IPS DF 6.9 (cell line): ENCODE measurements at regions not wholly inside any gene's neighbourhood (a gene's known extent, or its start where the extent isn't known, plus 50 kb on each side); places are given as distances from the start of the nearest gene placed in this dataset.

Experiments
- DNase-seq: peaks from one replicate; pipeline ENCODE4 v3.0.0-alpha.2; 2013; ENCODE audit warnings: low read depth, low spot score
- H3K27ac ChIP-seq: one replicate; pipeline ENCODE4 v1.5.1; 2013; ENCODE audit warnings: low read length, control low read depth
- H3K27me3 ChIP-seq: 2 replicates; pipeline ENCODE4 v1.6.1; 2013; ENCODE audit warnings: mild to moderate bottlenecking, low read length; ENCODE audit not compliant: control insufficient read depth, insufficient read depth
- H3K36me3 ChIP-seq: 2 replicates; pipeline ENCODE4 v1.6.1; 2013; ENCODE audit warnings: low read length; ENCODE audit not compliant: control insufficient read depth, insufficient read depth
- H3K4me1 ChIP-seq: 2 replicates; pipeline ENCODE4 v1.6.1; 2013; ENCODE audit warnings: low read length; ENCODE audit not compliant: control insufficient read depth, insufficient read depth
- H3K4me3 ChIP-seq: 2 replicates; pipeline ENCODE4 v1.5.1; 2013; ENCODE audit warnings: mild to moderate bottlenecking, low read length
- H3K9me3 ChIP-seq: 2 replicates; pipeline ENCODE4 v1.6.1; 2013; ENCODE audit warnings: low read length, inconsistent platforms; ENCODE audit not compliant: control insufficient read depth, insufficient read depth
- WGBS: extraction: QIAGEN DNeasy Blood & Tissue Kit; methylation state at CpG from one replicate; pipeline ENCODE4 v1.1.7; 2013; ENCODE audit warnings: mixed read lengths, missing lambda C conversion rate; ENCODE audit not compliant: insufficient read length, insufficient coverage; 5-methylcytosine and 5-hydroxymethylcytosine counted together

GRCh38 chr1:239772446-239772845, 319.2 kb upstream of the FMN2 start:
- DNase-seq, result no peak
- H3K9me3 ChIP-seq, result no peaks in the 10 kb centered on the region
- no peak overlapping the region for H3K27ac ChIP-seq
- peaks cover 2% of the 10 kb centered on the region for H3K4me1 ChIP-seq
- WGBS, result no CpG with 5 or more reads among the region's 4 CpGs
- no peaks in the 10 kb centered on the region for H3K27me3 ChIP-seq
- no peak overlapping the region for H3K4me3 ChIP-seq
- no peaks in the 10 kb centered on the region for H3K36me3 ChIP-seq

- Histone ChIP-seq H3K4me1 (no peaks in the 10 kb centered on the region), H3K36me3 (no peaks in the 10 kb centered on the region), H3K9me3 (no peaks in the 10 kb centered on the region), H3K4me3 (no peak overlapping the region), H3K27ac (no peak overlapping the region), H3K27me3 (no peaks in the 10 kb centered on the region)
- WGBS, result no CpG with 5 or more reads among the region's 6 CpGs
- no peak for DNase-seq
Measured at GRCh38 chr1:239775466-239775865, 316.2 kb upstream of the FMN2 start.

GRCh38 chr1:239778208-239778813, 313.4 kb upstream of the FMN2 start:
- Histone ChIP-seq H3K9me3 (no peaks in the 10 kb centered on the region), H3K27ac (no peak overlapping the region), H3K27me3 (no peaks in the 10 kb centered on the region), H3K4me3 (no peak overlapping the region), H3K36me3 (no peaks in the 10 kb centered on the region), H3K4me1 (no peaks in the 10 kb centered on the region)
- no CpG with 5 or more reads among the region's 6 CpGs for WGBS
- no peak for DNase-seq

- Histone ChIP-seq H3K9me3 (no peaks in the 10 kb centered on the region), H3K4me3 (no peak overlapping the region), H3K27me3 (no peaks in the 10 kb centered on the region), H3K27ac (no peak overlapping the region), H3K36me3 (no peaks in the 10 kb centered on the region), H3K4me1 (no peaks in the 10 kb centered on the region)
- WGBS, result no CpG with 5 or more reads among the region's 2 CpGs
- DNase-seq, result no peak
Measured at GRCh38 chr1:239779962-239780361, 311.7 kb upstream of the FMN2 start.

- DNase-seq, result no peak
- H3K36me3 ChIP-seq, result no peaks in the 10 kb centered on the region
- no peaks in the 10 kb centered on the region for H3K9me3 ChIP-seq
- H3K4me1 ChIP-seq, result no peaks in the 10 kb centered on the region
- no peak overlapping the region for H3K4me3 ChIP-seq
- WGBS, result no CpG with 5 or more reads among the region's 3 CpGs
- no peak overlapping the region for H3K27ac ChIP-seq
- no peaks in the 10 kb centered on the region for H3K27me3 ChIP-seq
Measured at GRCh38 chr1:239784896-239785295, 306.8 kb upstream of the FMN2 start.

GRCh38 chr1:239785576-239785975, 306.1 kb upstream of the FMN2 start:
- Histone ChIP-seq H3K4me1 (no peaks in the 10 kb centered on the region), H3K36me3 (no peaks in the 10 kb centered on the region), H3K9me3 (no peaks in the 10 kb centered on the region), H3K4me3 (no peak overlapping the region), H3K27ac (no peak overlapping the region), H3K27me3 (no peaks in the 10 kb centered on the region)
- no CpG with 5 or more reads among the region's 1 CpG for WGBS
- DNase-seq, result no peak

GRCh38 chr1:239786464-239786863, 305.2 kb upstream of the FMN2 start:
- no CpG with 5 or more reads among the region's 10 CpGs for whole genome bisulfite sequencing
- H3K4me1 ChIP-seq, result no peaks in the 10 kb centered on the region
- no peak for DNase-seq
- no peaks in the 10 kb centered on the region for H3K27me3 ChIP-seq
- H3K9me3 ChIP-seq, result no peaks in the 10 kb centered on the region
- no peak overlapping the region for H3K27ac ChIP-seq
- H3K36me3 ChIP-seq, result no peaks in the 10 kb centered on the region
- H3K4me3 ChIP-seq, result no peak overlapping the region

GRCh38 chr1:239792157-239792556, 299.5 kb upstream of the FMN2 start:
- DNase-seq, result no peak
- Histone ChIP-seq H3K27me3 (no peaks in the 10 kb centered on the region), H3K4me1 (no peaks in the 10 kb centered on the region), H3K4me3 (no peak overlapping the region), H3K9me3 (no peaks in the 10 kb centered on the region), H3K27ac (no peak overlapping the region), H3K36me3 (no peaks in the 10 kb centered on the region)

- Histone ChIP-seq H3K4me1 (no peaks in the 10 kb centered on the region), H3K4me3 (no peak overlapping the region), H3K9me3 (no peaks in the 10 kb centered on the region), H3K27me3 (no peaks in the 10 kb centered on the region), H3K36me3 (no peaks in the 10 kb centered on the region), H3K27ac (no peak overlapping the region)
- 100% methylated on average over 1 of the region's 3 CpGs for WGBS
- no peak for DNase-seq
Measured at GRCh38 chr1:239795304-239795703, 296.4 kb upstream of the FMN2 start.

- no peaks in the 10 kb centered on the region for H3K4me1 ChIP-seq
- no CpG with 5 or more reads among the region's 3 CpGs for WGBS
- H3K9me3 ChIP-seq, result no peaks in the 10 kb centered on the region
- H3K4me3 ChIP-seq, result no peak overlapping the region
- no peak overlapping the region for H3K27ac ChIP-seq
- no peak for DNase-seq
- no peaks in the 10 kb centered on the region for H3K36me3 ChIP-seq
- no peaks in the 10 kb centered on the region for H3K27me3 ChIP-seq
Measured at GRCh38 chr1:239799617-239800016, 292.1 kb upstream of the FMN2 start.

GRCh38 chr1:239800861-239801260, 290.8 kb upstream of the FMN2 start:
- no peaks in the 10 kb centered on the region for H3K4me1 ChIP-seq
- no peaks in the 10 kb centered on the region for H3K36me3 ChIP-seq
- H3K27me3 ChIP-seq, result no peaks in the 10 kb centered on the region
- H3K9me3 ChIP-seq, result no peaks in the 10 kb centered on the region
- WGBS, result no CpG with 5 or more reads among the region's 3 CpGs
- DNase-seq, result no peak
- H3K27ac ChIP-seq, result no peak overlapping the region
- no peak overlapping the region for H3K4me3 ChIP-seq
